Esophagus (tissue), 2 donors: ENCODE measurements at regions not wholly inside any gene's neighbourhood (a gene's known extent, or its start where the extent isn't known, plus 50 kb on each side); places are given as distances from the start of the nearest gene placed in this dataset.
"Not testable (repeated sequence)": the region's sequence is repeated elsewhere in the genome, so short reads cannot be mapped to it uniquely, and the experiment has no call there.

Experiments used
- H3K27ac ChIP-seq, 2 donors: one replicate each; pipeline ENCODE4 v1.5.1; 2013; ENCODE audit warnings: low read depth in 2 of 2, mild to moderate bottlenecking in 2 of 2, inconsistent platforms in 1 of 2, low read length in 1 of 2, moderate library complexity in 1 of 2
- H3K27me3 ChIP-seq, 2 donors: one replicate each; pipeline ENCODE4 v1.6.1; 2013; ENCODE audit warnings: low read length in 2 of 2, control low read depth in 1 of 2, mild to moderate bottlenecking in 1 of 2; ENCODE audit not compliant: insufficient read depth in 2 of 2, control insufficient read depth in 1 of 2
- H3K36me3 ChIP-seq, 2 donors: one replicate each; pipeline ENCODE4 v1.6.1; 2013; ENCODE audit warnings: low read length in 1 of 2; ENCODE audit not compliant: control insufficient read depth in 2 of 2, insufficient read depth in 2 of 2
- H3K4me1 ChIP-seq, 2 donors: one replicate each; pipeline ENCODE4 v1.6.1; 2013; ENCODE audit warnings: low read length in 1 of 2; ENCODE audit not compliant: control insufficient read depth in 2 of 2, insufficient read depth in 2 of 2
- H3K4me3 ChIP-seq, 2 donors: one replicate each; pipeline ENCODE4 v1.5.1; 2013; ENCODE audit warnings: low read length in 2 of 2, mild to moderate bottlenecking in 2 of 2, low read depth in 1 of 2, moderate library complexity in 1 of 2
- H3K9me3 ChIP-seq, 2 donors: one replicate each; pipeline ENCODE4 v1.6.1; 2013; ENCODE audit warnings: mild to moderate bottlenecking in 2 of 2, low read depth in 1 of 2, low read length in 1 of 2, moderate library complexity in 1 of 2; ENCODE audit not compliant: control insufficient read depth in 2 of 2, insufficient read depth in 1 of 2
- WGBS, 2 donors: extraction: QIAGEN DNeasy Blood & Tissue Kit; methylation state at CpG; one replicate each; pipeline ENCODE4 v1.1.7; 2013; 5-methylcytosine and 5-hydroxymethylcytosine counted together
- donor health status: healthy with polysubstance abuse.
- donor health status: Bipolar disorder and iron deficiency.

DNA sequence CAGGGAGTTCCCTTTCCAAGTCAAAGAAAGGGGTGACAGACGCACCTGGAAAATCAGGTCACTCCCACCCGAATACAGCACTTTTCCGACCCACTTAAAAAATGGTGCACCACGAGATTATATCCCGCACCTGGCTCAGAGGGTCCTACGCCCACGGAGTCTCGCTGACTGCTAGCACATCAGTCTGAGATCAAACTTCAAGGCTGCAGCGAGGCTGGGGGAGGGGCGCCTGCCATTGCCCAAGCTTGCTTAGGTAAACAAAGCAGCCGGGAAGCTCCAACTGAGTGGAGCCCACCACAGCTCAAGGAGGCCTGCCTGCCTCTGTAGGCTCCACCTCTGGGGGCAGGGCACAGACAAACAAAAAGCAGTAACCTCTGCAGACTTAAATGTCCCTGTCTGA is 277.8 kb upstream of the ARHGAP42 start:
- not testable (repeated sequence) for H3K27me3 ChIP-seq, H3K4me3 ChIP-seq, H3K27ac ChIP-seq, H3K36me3 ChIP-seq, H3K4me1 ChIP-seq, H3K9me3 ChIP-seq
- 83 to 84% methylated on average over 11 of the region's 11 CpGs for WGBS, 2 donors

GRCh38 chr11:100419518-100419917 is 267.6 kb upstream of the ARHGAP42 start:
- no peaks in the 10 kb centered on the region for H3K4me1 ChIP-seq
- H3K27me3 ChIP-seq, result no peaks in the 10 kb centered on the region
- 74 to 77% methylated on average over 2 of the region's 2 CpGs for WGBS, 2 donors
- no peaks in the 10 kb centered on the region for H3K36me3 ChIP-seq
- H3K9me3 ChIP-seq, result no peaks in the 10 kb centered on the region
- H3K4me3 ChIP-seq, result no peak overlapping the region
- no peak overlapping the region for H3K27ac ChIP-seq

GRCh38 chr11:100434821-100435641 is 252.1 kb upstream of the ARHGAP42 start:
- H3K4me3 ChIP-seq, result no peak overlapping the region
- H3K4me1 ChIP-seq, result no peaks in the 10 kb centered on the region
- no peaks in the 10 kb centered on the region for H3K36me3 ChIP-seq
- H3K27ac ChIP-seq, result no peak overlapping the region
- no peaks in the 10 kb centered on the region for H3K27me3 ChIP-seq
- no peaks in the 10 kb centered on the region for H3K9me3 ChIP-seq
- WGBS, 2 donors, result 63 to 68% methylated on average over 10 of the region's 10 CpGs

DNA sequence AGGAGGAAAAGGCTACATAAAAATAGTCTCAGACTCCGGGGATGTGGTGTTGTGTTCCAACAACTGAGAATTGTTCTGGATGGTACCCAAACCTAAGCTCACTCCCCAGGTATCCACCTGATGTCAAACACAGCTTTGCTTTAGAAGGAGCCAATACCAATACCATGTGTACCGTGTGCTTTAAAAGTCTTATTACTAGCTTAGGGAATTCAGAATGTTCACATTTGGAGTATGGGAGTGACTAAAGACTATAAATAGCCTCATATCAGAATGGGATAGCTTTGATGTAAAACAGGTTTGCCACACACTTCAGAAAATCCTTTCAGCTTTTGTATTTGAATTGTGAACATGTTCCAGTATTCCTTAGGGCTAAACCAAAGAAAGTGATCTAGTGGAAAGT is 248.7 kb upstream of the ARHGAP42 start:
- WGBS, 2 donors, result 43 to 54% methylated on average over 2 of the region's 2 CpGs
- no peaks in the 10 kb centered on the region for H3K27me3 ChIP-seq
- H3K9me3 ChIP-seq, result no peaks in the 10 kb centered on the region
- no peaks in the 10 kb centered on the region for H3K36me3 ChIP-seq
- H3K4me1 ChIP-seq, result no peaks in the 10 kb centered on the region
- no peak overlapping the region for H3K4me3 ChIP-seq
- H3K27ac ChIP-seq, result no peak overlapping the region

DNA sequence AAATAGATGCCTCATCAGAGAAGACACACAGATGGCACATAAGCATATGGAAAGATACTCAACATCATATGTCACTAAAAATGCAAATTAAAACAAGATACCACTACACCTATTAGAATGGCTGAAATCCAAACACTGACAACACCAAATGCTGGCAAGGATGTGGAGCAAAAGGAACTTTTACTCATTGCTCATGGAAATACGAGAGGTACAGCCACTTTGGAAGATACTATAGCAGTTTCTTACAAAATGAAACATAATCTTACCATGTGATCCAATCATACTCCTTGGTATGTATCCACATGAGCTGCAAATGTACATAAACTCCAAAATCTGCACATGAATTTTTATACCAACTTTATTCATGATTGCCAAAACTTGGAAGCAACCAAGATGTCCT is 246.0 kb upstream of the ARHGAP42 start:
- Histone ChIP-seq H3K9me3 (no peaks in the 10 kb centered on the region), H3K36me3 (no peaks in the 10 kb centered on the region), H3K27me3 (no peaks in the 10 kb centered on the region), H3K4me3 (no peak overlapping the region), H3K27ac (no peak overlapping the region), H3K4me1 (no peaks in the 10 kb centered on the region)
- 65 to 71% methylated on average over 1 of the region's 1 CpG for WGBS, 2 donors

DNA sequence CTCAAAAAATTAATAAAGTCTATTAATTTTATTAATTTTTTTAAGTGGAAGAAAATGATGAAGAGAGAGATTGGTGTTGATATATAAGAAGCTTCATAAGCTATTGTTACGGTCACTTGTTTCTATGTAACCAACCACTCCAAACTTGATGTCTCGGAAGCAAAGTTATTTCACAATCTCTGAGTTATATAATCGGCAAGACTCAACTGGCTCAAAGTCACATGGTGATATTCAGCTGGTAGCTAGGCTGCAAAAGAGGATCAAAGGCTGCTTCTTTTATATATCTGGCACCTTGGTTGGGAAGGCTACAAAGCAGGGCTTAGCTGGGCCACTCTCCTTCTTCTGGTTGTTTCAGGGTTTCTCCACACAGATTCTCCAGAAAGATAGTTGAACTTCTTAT is 245.1 kb upstream of the ARHGAP42 start:
- H3K4me1 ChIP-seq, result no peaks in the 10 kb centered on the region
- no peak overlapping the region for H3K27ac ChIP-seq
- WGBS, 2 donors, result 52 to 71% methylated on average over 3 of the region's 3 CpGs
- H3K9me3 ChIP-seq, result no peaks in the 10 kb centered on the region
- no peaks in the 10 kb centered on the region for H3K36me3 ChIP-seq
- H3K27me3 ChIP-seq, result no peaks in the 10 kb centered on the region
- no peak overlapping the region for H3K4me3 ChIP-seq

DNA sequence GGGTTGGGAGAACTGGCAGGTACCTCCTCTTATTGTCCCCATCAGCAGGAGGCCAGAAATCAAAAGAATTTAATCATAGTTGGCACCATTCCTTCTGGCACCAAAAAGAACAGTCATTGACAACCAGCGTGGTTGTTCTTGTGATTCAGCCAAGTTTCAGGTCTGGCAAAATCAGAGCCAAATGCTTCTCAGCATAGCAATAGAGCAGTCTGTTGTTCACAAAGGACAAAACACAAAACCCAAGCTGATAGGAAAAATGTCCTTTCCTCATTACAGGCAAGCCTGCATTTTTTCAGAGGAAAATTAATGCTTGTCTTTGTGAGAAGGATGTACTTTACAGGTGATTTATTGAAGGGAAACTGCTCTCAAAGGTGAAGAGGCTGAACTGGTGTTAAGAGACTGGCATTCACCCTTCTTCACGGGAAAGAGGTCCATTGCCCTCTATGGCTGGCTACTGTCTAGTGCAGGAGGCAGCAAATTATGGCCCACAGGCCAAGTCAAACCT is 241.8 kb upstream of the ARHGAP42 start:
- no peaks in the 10 kb centered on the region for H3K4me1 ChIP-seq
- no peak overlapping the region for H3K27ac ChIP-seq
- no peaks in the 10 kb centered on the region for H3K36me3 ChIP-seq
- 15 to 17% methylated on average over 2 of the region's 2 CpGs for WGBS, 2 donors
- H3K27me3 ChIP-seq, result no peaks in the 10 kb centered on the region
- H3K9me3 ChIP-seq, result no peaks in the 10 kb centered on the region
- no peak overlapping the region for H3K4me3 ChIP-seq

GRCh38 chr11:100451801-100452460 is 235.2 kb upstream of the ARHGAP42 start:
- H3K4me1 ChIP-seq, H3K9me3 ChIP-seq, H3K27ac ChIP-seq, H3K27me3 ChIP-seq, H3K4me3 ChIP-seq, H3K36me3 ChIP-seq: not testable (repeated sequence)
- WGBS, 2 donors, result 92% methylated on average over 26 of the region's 26 CpGs

DNA sequence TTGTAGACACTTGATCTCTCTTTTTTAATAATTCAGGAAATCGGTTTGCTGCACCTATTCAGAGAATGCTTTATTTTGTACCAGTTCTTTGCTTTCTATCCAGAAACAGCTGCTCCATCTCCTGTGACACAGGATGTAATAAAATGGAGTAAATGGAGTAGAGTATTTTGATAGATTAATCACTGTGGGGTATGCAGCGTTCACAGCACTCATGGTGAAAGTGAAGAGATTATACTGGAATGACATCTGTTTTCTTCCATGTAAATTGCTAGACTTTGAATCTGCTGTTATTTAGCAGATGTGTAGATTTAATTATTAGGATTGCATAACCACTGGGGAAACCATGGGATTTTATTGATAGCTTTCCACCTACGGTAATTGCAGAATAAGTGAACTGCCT is 227.3 kb upstream of the ARHGAP42 start:
- no peak overlapping the region for H3K4me3 ChIP-seq
- H3K27ac ChIP-seq, result no peak overlapping the region
- H3K36me3 ChIP-seq, result no peaks in the 10 kb centered on the region
- no peaks in the 10 kb centered on the region for H3K4me1 ChIP-seq
- H3K9me3 ChIP-seq, result no peaks in the 10 kb centered on the region
- WGBS, 2 donors, result 63 to 73% methylated on average over 3 of the region's 3 CpGs
- H3K27me3 ChIP-seq, result no peaks in the 10 kb centered on the region

DNA sequence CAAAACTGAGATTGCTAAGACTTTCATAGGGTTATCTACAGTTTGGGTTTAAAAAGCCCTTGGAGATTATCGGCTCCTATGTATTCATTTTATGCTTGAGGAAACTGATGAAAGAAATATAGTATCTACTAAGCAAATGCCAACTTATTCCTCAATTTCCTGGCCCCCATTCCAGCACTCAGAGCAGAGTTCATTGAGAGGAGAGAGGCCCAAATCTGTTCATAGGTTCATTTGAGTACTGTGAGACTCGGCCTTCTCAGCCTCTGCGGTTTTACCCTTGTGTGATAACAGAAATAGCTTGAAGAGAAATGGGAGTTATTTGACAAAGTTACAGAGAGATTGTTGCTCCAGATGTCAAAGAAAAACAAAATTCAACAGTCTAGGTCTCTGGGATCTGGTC is 226.7 kb upstream of the ARHGAP42 start:
- H3K27ac ChIP-seq, result no peak overlapping the region
- no peaks in the 10 kb centered on the region for H3K4me1 ChIP-seq
- H3K4me3 ChIP-seq, result no peak overlapping the region
- 90 to 94% methylated on average over 3 of the region's 3 CpGs for WGBS, 2 donors
- no peaks in the 10 kb centered on the region for H3K36me3 ChIP-seq
- H3K27me3 ChIP-seq, result no peaks in the 10 kb centered on the region
- H3K9me3 ChIP-seq, result no peaks in the 10 kb centered on the region
